SK-N-MC (cell line): ENCODE measurements at regions not wholly inside any gene's neighbourhood (a gene's known extent, or its start where the extent isn't known, plus 50 kb on each side); places are given as distances from the start of the nearest gene placed in this dataset.

Source experiments
- DNase-seq: peaks from one replicate; pipeline ENCODE4 v3.0.0-alpha.2; 2011; ENCODE audit warnings: low read depth, low spot score
- H3K27ac ChIP-seq: fragments of 200-600 bp; sonication (generic); 2 replicates; pipeline ENCODE4 v1.5.1; 2016; ENCODE audit warnings: mixed run types
- H3K36me3 ChIP-seq: fragments of 200-600 bp; sonication (generic); 2 replicates; pipeline ENCODE4 v1.6.1; 2017; ENCODE audit warnings: antibody characterized with exemption, low read length, mixed read lengths; ENCODE audit not compliant: insufficient read depth
- H3K4me3 ChIP-seq: fragments of 200-600 bp; sonication (generic); 2 replicates; pipeline ENCODE4 v1.5.1; 2016
- H3K9ac ChIP-seq: fragments of 200-600 bp; sonication (generic); 2 replicates; pipeline ENCODE4 v1.8.0; 2017; ENCODE audit warnings: mixed run types, mixed read lengths; ENCODE audit not compliant: insufficient read length
- H3K9me3 ChIP-seq: fragments of 200-600 bp; sonication (generic); 2 replicates; pipeline ENCODE4 v1.6.1; 2017; ENCODE audit warnings: low read depth, mild to moderate bottlenecking, antibody characterized with exemption, low read length, moderate library complexity, mixed read lengths
- EZH2 ChIP-seq: fragments of 200-600 bp; sonication (generic); IDR thresholded peaks from one replicate; pipeline ENCODE4 v1.6.1; 2017; ENCODE audit warnings: antibody characterized with exemption
- FOXP2 ChIP-seq: optimal IDR thresholded peaks from 2 replicates; pipeline ENCODE3; 2011; ENCODE audit warnings: mild to moderate bottlenecking, moderate library complexity; ENCODE audit not compliant: insufficient read depth; ENCODE audit errors: extremely low read length, control extremely low read depth
- POLR2AphosphoS5 ChIP-seq: IDR thresholded peaks from 2 replicates; pipeline ENCODE4 v1.6.1; 2012; ENCODE audit warnings: mild to moderate bottlenecking, low read depth, low read length, borderline replicate concordance

GRCh38 chr5:156273325-156273724, 53.6 kb upstream of the SGCD start:
- TF ChIP-seq EZH2 = no peak
- H3K36me3 ChIP-seq = no peaks in the 10 kb centered on the region
- DNase-seq = no peak

GRCh38 chr5:156274453-156274852, 52.5 kb upstream of the SGCD start:
- TF ChIP-seq FOXP2 (no peak), EZH2 (no peak), POLR2AphosphoS5 (no peak)
- no peak overlapping the region for H3K4me3 ChIP-seq
- H3K36me3 ChIP-seq = no peaks in the 10 kb centered on the region
- no peak overlapping the region for H3K9ac ChIP-seq
- no peak overlapping the region for H3K27ac ChIP-seq
- H3K9me3 ChIP-seq = no peaks in the 10 kb centered on the region
- DNase-seq = no peak

More at GRCh38 chr5:156273325-156273724, 53.6 kb upstream of the SGCD start:
- no peak overlapping the region for H3K27ac ChIP-seq
- no peaks in the 10 kb centered on the region for H3K9me3 ChIP-seq
- H3K9ac ChIP-seq = no peak overlapping the region
- H3K4me3 ChIP-seq = no peak overlapping the region
